ENCODE measurements at regions not wholly inside any gene's neighbourhood (a gene's known extent, or its start where the extent isn't known, plus 50 kb on each side); places are given as distances from the start of the nearest gene placed in this dataset.

DNA sequence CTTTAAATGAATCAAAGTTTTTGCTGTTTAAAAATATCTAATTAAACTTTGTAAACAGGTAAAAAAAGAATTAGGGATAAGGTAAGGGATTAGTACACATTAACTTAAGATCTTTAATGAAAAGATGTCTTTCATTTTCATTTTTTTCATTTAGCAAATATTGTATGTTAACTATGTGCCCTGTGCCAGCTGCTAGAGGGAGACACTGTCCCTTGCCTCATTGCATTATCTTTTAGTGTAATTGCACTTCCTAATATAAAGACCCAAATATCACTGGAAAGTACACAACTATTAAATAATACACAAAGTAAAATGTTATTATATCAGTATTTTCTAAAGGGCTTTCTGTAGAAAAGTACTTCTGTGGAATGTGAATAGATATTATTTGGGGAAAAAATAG lies 102.7 kb downstream of the GPR37 start:
- H3K27ac Mint-ChIP-seq = no peak overlapping the region
- no peaks in the 10 kb centered on the region for H3K27me3 Mint-ChIP-seq (ENCODE audit: low read depth)
- H3K4me3 Mint-ChIP-seq (ENCODE audit: low read depth) = no peak overlapping the region
- no peaks in the 10 kb centered on the region for H3K4me1 Mint-ChIP-seq (ENCODE audit: low read depth)
- no peaks in the 10 kb centered on the region for H3K9me3 Mint-ChIP-seq
- DNase-seq (ENCODE audit: low spot score) = no peak
- intact Hi-C loops (cut with micrococcal nuclease) = no loop called here
- H3K36me3 Mint-ChIP-seq (ENCODE audit: low read depth) = no peaks in the 10 kb centered on the region

DNA sequence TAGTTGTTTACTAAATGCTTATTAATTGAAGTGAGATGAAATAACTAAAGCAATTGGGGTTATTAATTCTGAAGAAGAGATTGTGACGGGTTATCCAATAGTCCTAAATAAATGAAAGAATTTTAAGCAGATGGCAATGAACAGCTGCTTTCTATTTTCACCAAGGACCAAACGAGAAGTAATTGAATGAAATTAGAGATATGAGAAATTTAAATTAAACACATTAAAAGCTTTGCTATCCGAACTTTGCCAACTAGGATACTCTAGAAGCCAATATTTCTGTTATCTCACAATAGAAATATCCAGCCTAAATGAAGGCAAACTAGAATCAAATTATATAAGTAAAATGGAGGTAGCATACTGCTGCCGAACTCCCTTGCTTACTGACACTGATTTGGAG lies 103.2 kb downstream of the GPR37 start:
- no peak for DNase-seq (ENCODE audit: low spot score)
- Mint-ChIP-seq H3K27me3 (ENCODE audit: low read depth) (no peaks in the 10 kb centered on the region), H3K9me3 (no peaks in the 10 kb centered on the region), H3K4me1 (ENCODE audit: low read depth) (no peaks in the 10 kb centered on the region), H3K36me3 (ENCODE audit: low read depth) (no peaks in the 10 kb centered on the region), H3K4me3 (ENCODE audit: low read depth) (no peak overlapping the region), H3K27ac (no peak overlapping the region)
- intact Hi-C loops (cut with micrococcal nuclease) = no loop called here

DNA sequence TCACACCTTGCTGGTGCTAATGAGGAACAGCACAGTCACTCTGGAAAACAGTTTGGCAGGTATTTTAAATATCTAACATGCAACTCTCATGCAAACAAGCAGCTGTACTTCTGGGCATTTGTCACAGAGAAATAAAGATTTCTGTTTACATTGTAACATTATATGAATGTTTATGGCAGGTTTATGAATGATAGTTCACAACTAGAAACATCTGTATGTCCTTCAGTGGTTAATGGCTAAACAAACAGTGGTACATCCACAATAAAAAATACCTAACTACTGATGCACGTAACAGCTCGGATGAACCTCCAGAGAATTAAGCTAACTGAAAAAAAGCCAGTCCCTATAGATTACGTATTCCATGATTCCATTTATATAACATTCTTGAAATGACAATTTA lies 109.6 kb downstream of the GPR37 start:
- intact Hi-C loops (cut with micrococcal nuclease) = no loop called here
- no peak for DNase-seq (ENCODE audit: low spot score)
- Mint-ChIP-seq H3K4me3 (ENCODE audit: low read depth) (no peak overlapping the region), H3K4me1 (ENCODE audit: low read depth) (no peaks in the 10 kb centered on the region), H3K9me3 (no peaks in the 10 kb centered on the region), H3K36me3 (ENCODE audit: low read depth) (no peaks in the 10 kb centered on the region), H3K27me3 (ENCODE audit: low read depth) (no peaks in the 10 kb centered on the region), H3K27ac (no peak overlapping the region)

DNA sequence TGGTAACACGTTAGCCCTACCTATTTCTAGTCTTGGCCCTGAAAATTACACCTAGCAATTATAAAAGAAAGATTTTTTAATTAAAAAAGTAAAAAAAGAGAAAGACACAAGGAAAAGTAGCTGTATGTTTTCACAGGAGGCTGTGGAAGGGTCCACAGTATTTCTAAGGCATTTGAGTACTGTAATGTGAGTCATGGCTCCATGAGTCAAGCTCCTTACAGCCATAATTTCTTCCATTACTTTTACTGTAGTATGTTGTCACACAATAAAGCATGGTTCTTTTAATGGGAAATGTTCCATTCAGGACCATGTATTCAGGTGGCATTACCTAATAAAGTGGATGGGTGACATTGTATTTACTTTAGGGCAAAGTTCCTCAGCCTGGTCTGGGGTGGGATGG lies 113.4 kb downstream of the GPR37 start:
- intact Hi-C loops (cut with micrococcal nuclease) = no loop called here
- H3K9me3 Mint-ChIP-seq = no peaks in the 10 kb centered on the region

DNA sequence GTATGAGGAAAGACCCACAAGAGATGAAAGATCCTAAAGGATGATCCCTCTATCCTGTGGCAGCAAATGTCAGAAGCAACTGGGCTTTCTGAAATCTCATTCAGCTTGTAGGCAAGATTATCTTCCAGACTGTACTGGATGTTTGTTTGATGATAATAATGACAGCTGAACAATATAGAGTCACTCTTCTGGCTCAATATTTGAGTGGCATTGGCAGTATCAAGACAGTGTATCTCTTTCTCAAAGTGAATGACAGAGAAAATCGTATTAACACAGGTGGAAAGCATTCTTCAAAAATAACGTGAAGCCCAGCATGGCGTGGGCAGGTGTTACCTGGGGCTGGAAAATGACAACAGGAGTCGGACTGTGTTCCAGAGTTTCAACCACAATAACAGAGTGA lies 114.5 kb downstream of the GPR37 start:
- intact Hi-C loops (cut with micrococcal nuclease) = no loop called here
- H3K36me3 Mint-ChIP-seq (ENCODE audit: low read depth) = no peaks in the 10 kb centered on the region
- no peaks in the 10 kb centered on the region for H3K27me3 Mint-ChIP-seq (ENCODE audit: low read depth)
- H3K4me1 Mint-ChIP-seq (ENCODE audit: low read depth) = peaks cover 6% of the 10 kb centered on the region
- H3K9me3 Mint-ChIP-seq = no peaks in the 10 kb centered on the region
- DNase-seq (ENCODE audit: low spot score) = no peak
- no peak overlapping the region for H3K4me3 Mint-ChIP-seq (ENCODE audit: low read depth)
- H3K27ac Mint-ChIP-seq = no peak overlapping the region

More for the DNA sequence above, 113.4 kb downstream of the GPR37 start:
- H3K4me3 Mint-ChIP-seq (ENCODE audit: low read depth) = no peak overlapping the region
- H3K4me1 Mint-ChIP-seq (ENCODE audit: low read depth) = peaks cover 6% of the 10 kb centered on the region
- H3K27me3 Mint-ChIP-seq (ENCODE audit: low read depth) = no peaks in the 10 kb centered on the region
- H3K36me3 Mint-ChIP-seq (ENCODE audit: low read depth) = no peaks in the 10 kb centered on the region
- H3K27ac Mint-ChIP-seq = no peak overlapping the region
- DNase-seq (ENCODE audit: low spot score) = no peak

DNA sequence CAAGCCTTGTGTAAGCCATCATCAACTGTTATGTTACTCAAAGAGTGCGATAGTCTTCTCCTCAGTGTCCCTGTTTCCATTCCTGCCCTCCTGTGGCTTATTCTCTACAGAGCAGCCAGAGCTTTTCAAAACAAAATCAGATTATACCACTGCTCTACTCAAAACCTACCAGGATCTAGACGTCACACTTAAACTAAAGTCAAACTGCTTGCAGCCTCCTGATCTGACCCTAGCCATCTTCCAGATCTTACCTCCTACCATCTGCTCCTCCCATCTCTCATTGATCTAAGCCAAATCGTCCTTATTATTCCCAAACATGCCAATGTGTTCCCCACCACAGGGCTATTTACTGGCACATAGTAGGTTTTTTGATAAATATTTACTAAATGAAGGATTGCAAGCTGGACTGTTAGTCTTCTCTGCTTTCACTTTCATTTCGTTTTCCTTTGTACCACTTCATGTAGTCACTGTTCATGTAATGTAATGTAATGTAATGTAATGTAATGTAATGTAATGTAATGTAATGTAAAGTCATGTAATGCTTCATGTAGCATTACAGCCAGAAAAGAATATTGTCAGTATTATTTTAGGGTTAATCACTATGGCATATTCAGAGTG lies 116.1 kb downstream of the GPR37 start:
- Mint-ChIP-seq H3K4me3 (ENCODE audit: low read depth) (peak overlapping the region; percentile 37), H3K4me1 (ENCODE audit: low read depth) (peaks cover 6% of the 10 kb centered on the region), H3K27me3 (ENCODE audit: low read depth) (no peaks in the 10 kb centered on the region), H3K9me3 (no peaks in the 10 kb centered on the region), H3K27ac (no peak overlapping the region), H3K36me3 (ENCODE audit: low read depth) (no peaks in the 10 kb centered on the region)
- no peak for DNase-seq (ENCODE audit: low spot score)
- intact Hi-C loops (cut with micrococcal nuclease) = no loop called here

DNA sequence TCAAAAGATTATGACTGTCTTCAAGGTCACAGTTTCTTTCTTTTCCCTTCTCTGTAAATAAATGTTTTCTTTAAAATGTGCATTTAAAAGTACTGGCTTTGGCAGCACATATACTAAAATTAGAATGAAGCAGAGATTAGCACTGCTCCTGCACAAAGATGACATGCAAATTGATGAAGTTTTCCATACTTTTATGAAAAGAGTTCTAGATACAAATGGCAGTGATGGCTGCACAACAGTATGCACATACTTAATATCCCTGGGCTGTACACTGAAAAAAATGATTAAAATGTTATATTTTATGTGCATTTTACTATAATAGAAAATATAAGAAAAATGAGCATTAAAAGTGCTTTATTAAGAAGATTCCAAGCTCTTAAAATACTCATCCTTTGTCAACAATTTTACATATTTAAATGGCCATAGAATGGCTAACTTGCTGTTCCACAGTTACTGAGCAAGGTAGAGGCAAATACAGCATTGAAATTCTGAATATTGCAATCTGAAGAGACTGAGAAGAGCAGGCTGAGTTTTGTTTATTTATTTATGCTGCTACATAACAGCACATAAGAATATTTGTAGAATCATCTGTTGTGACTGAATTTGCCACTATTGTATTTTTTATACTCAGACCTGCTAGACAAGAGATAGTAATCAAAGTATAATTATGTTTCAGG lies 117.8 kb downstream of the GPR37 start:
- no peak overlapping the region for H3K27ac Mint-ChIP-seq
- no peaks in the 10 kb centered on the region for H3K36me3 Mint-ChIP-seq (ENCODE audit: low read depth)
- no peaks in the 10 kb centered on the region for H3K27me3 Mint-ChIP-seq (ENCODE audit: low read depth)
- intact Hi-C loops (cut with micrococcal nuclease) = no loop called here
- H3K9me3 Mint-ChIP-seq = no peaks in the 10 kb centered on the region
- DNase-seq (ENCODE audit: low spot score) = no peak
- H3K4me1 Mint-ChIP-seq (ENCODE audit: low read depth) = peaks cover 6% of the 10 kb centered on the region
- no peak overlapping the region for H3K4me3 Mint-ChIP-seq (ENCODE audit: low read depth)

DNA sequence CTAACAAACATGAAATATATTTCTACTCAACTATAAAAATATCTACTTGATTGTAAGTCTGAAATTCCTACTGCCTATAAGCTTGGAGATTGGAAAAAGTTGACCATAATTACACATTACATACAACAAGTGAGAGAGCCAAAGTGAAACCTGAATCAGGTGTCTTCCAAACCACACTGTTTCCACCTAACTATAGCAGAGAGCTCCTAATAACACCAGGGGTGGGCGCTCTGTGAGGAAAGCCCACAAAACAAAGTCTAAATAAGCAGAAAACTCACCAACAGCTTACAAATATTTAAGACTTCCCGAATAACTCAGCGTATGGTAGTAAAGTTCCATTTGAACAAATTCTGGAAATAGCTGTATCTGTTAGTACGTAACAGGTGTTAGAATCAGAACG lies 119.9 kb downstream of the GPR37 start:
- Mint-ChIP-seq H3K4me1 (ENCODE audit: low read depth) (peaks cover 6% of the 10 kb centered on the region), H3K36me3 (ENCODE audit: low read depth) (no peaks in the 10 kb centered on the region), H3K27me3 (ENCODE audit: low read depth) (no peaks in the 10 kb centered on the region), H3K4me3 (ENCODE audit: low read depth) (no peak overlapping the region), H3K9me3 (no peaks in the 10 kb centered on the region), H3K27ac (no peak overlapping the region)
- no peak for DNase-seq (ENCODE audit: low spot score)
- intact Hi-C loops (cut with micrococcal nuclease) = no loop called here

DNA sequence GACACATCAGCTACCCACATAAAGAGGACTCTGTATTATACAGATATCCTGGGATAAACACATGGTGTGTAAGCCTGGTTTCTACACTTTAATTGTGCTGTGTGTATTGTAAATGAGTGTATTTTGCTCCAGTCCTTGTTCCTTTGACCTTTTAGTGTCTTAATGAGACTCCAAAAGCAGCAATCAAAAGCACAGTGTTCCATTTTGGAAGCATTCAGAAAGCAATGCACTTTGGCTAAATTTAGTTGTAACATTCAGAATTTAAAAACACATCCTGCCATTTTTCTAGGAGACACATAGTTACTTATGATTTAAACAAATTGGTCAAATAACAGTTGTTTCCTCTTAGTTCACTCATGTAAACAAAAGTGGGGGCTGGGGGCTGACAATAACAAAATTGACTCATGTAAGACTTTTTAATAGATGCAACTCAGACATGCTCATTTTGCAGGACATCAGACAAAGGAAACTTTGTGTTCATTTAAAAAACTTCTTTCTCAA lies 122.2 kb downstream of the GPR37 start:
- H3K27ac Mint-ChIP-seq = no peak overlapping the region
- no peaks in the 10 kb centered on the region for H3K27me3 Mint-ChIP-seq (ENCODE audit: low read depth)
- no peak overlapping the region for H3K4me3 Mint-ChIP-seq (ENCODE audit: low read depth)
- no peaks in the 10 kb centered on the region for H3K9me3 Mint-ChIP-seq
- no peaks in the 10 kb centered on the region for H3K4me1 Mint-ChIP-seq (ENCODE audit: low read depth)
- intact Hi-C loops (cut with micrococcal nuclease) = no loop called here
- DNase-seq (ENCODE audit: low spot score) = no peak
- H3K36me3 Mint-ChIP-seq (ENCODE audit: low read depth) = no peaks in the 10 kb centered on the region

DNA sequence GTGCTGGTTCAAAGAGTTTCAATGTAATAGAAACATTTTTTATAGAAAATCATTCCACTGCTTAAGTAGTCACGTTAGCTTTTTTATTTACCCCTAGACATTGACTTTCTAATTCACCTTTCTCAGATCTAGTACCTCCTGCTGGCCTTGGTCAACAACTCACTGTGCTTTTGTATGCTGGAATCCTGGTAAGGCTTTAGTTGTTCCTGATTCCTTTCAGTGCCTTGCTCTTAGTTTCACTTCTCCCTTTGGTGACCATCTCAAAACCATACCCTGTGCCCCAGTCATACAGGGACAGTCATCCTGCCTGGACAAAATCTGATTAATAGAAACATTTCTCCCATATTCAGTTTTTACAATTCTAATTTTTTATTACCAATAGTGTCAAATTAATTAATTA lies 130.2 kb downstream of the GPR37 start:
- no peaks in the 10 kb centered on the region for H3K27me3 Mint-ChIP-seq (ENCODE audit: low read depth)
- no peaks in the 10 kb centered on the region for H3K36me3 Mint-ChIP-seq (ENCODE audit: low read depth)
- no peak overlapping the region for H3K27ac Mint-ChIP-seq
- no peak for DNase-seq (ENCODE audit: low spot score)
- H3K4me3 Mint-ChIP-seq (ENCODE audit: low read depth) = no peak overlapping the region
- no peaks in the 10 kb centered on the region for H3K4me1 Mint-ChIP-seq (ENCODE audit: low read depth)
- intact Hi-C loops (cut with micrococcal nuclease) = no loop called here
- no peaks in the 10 kb centered on the region for H3K9me3 Mint-ChIP-seq

DNA sequence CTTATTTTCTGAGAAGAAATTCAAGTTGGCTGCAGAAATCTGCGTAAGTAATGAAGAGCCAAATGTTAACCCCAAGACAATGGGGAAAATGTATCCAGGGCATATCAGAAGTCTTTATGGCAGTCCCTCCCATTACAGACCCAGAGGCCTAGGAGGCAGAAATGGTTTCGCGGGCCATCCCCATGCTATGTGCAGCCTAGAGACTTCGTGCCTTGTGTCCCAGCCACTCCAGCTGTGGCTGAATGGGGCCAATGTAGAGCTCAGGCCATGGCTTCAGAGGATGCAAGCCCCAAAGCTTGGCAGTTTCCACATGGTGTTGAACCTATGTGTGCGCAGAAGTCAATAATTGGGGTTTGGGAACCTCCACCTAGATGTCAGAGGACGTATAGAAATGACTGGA lies 131.9 kb downstream of the GPR37 start:
- Mint-ChIP-seq H3K4me1 (ENCODE audit: low read depth) (no peaks in the 10 kb centered on the region), H3K27me3 (ENCODE audit: low read depth) (no peaks in the 10 kb centered on the region), H3K4me3 (ENCODE audit: low read depth) (no peak overlapping the region), H3K9me3 (no peaks in the 10 kb centered on the region), H3K36me3 (ENCODE audit: low read depth) (no peaks in the 10 kb centered on the region), H3K27ac (no peak overlapping the region)
- no peak for DNase-seq (ENCODE audit: low spot score)
- intact Hi-C loops (cut with micrococcal nuclease) = no loop called here

DNA sequence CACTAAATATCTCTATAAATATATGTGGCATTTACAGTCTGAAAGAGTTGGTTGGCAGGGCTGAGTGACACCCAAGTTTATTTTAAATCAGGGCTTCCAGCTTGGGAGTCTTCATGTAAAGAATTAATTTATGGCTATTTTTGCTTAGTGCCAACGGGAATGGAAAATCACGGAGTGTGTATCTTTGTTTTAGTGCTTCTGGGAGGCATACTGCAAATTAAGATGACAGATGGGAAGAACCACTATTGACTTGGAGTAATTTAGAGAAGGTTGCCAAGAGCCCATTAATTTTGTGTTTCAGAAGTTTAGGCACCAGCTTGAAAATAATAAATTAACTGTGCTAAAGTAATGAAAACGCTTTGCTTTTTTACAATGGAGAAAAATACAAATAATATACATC lies 135.2 kb downstream of the GPR37 start:
- intact Hi-C loops (cut with micrococcal nuclease) = no loop called here
- H3K27me3 Mint-ChIP-seq (ENCODE audit: low read depth) = no peaks in the 10 kb centered on the region
- DNase-seq (ENCODE audit: low spot score) = no peak
- no peak overlapping the region for H3K27ac Mint-ChIP-seq
- H3K36me3 Mint-ChIP-seq (ENCODE audit: low read depth) = no peaks in the 10 kb centered on the region
- no peaks in the 10 kb centered on the region for H3K4me1 Mint-ChIP-seq (ENCODE audit: low read depth)
- H3K9me3 Mint-ChIP-seq = no peaks in the 10 kb centered on the region
- no peak overlapping the region for H3K4me3 Mint-ChIP-seq (ENCODE audit: low read depth)

DNA sequence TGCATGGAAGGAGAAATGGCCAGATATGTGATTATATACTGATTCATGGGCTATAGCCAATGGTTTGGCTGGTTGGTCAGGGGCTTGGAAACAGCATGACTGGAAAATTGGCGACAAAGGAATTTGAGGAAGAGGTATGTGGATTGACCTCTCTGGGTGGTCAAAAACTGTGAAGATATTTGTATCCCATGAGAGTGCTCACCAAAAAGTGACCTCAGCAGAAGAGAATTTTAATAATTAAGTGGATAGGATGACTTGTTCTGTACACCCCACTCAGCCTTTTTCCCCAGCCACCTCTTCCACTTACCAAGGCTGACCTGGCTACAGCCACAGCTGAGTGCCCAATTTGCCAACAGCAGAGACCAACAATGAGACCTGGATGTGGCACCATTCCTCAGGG lies 146.7 kb downstream of the GPR37 start:
- no peaks in the 10 kb centered on the region for H3K36me3 Mint-ChIP-seq (ENCODE audit: low read depth)
- no peak for DNase-seq (ENCODE audit: low spot score)
- peaks cover 6% of the 10 kb centered on the region for H3K9me3 Mint-ChIP-seq
- H3K27me3 Mint-ChIP-seq (ENCODE audit: low read depth) = no peaks in the 10 kb centered on the region
- H3K27ac Mint-ChIP-seq = no peak overlapping the region
- H3K4me1 Mint-ChIP-seq (ENCODE audit: low read depth) = no peaks in the 10 kb centered on the region
- no peak overlapping the region for H3K4me3 Mint-ChIP-seq (ENCODE audit: low read depth)
- intact Hi-C loops (cut with micrococcal nuclease) = no loop called here
